ENCODE measurements at regions not wholly inside any gene's neighbourhood (a gene's known extent, or its start where the extent isn't known, plus 50 kb on each side); places are given as distances from the start of the nearest gene placed in this dataset.
A peak's percentile ranks its signal among the peaks of the same experiment; 100 is the strongest.

DNA sequence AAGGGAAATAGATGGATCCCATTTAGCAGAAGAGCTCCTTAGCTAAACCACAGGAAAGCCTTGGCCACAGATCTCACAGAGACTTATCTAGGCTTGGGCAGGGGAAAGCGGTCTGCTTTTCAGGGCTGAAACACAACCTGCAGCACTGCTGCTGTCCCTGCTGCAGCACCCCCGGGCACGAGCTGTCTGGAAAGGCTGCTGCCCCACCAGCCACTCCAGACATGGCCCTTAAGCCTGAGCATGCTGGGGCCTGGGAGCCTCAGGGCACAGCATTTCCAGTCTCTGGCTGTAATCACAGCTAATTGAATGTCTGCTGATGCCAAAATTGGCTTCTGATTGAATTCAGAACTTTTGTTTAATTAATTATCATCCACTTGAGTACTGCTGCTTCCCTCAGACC, 115.0 kb downstream of the TMPRSS5 start:
- in situ Hi-C loops (cut with MboI; ENCODE audit: low pct_unique_long_range_greater_than_20kb, low sequenced_read_pairs, unreplicated experiment) = no loop called here
- TF ChIP-seq, protein P1, sequence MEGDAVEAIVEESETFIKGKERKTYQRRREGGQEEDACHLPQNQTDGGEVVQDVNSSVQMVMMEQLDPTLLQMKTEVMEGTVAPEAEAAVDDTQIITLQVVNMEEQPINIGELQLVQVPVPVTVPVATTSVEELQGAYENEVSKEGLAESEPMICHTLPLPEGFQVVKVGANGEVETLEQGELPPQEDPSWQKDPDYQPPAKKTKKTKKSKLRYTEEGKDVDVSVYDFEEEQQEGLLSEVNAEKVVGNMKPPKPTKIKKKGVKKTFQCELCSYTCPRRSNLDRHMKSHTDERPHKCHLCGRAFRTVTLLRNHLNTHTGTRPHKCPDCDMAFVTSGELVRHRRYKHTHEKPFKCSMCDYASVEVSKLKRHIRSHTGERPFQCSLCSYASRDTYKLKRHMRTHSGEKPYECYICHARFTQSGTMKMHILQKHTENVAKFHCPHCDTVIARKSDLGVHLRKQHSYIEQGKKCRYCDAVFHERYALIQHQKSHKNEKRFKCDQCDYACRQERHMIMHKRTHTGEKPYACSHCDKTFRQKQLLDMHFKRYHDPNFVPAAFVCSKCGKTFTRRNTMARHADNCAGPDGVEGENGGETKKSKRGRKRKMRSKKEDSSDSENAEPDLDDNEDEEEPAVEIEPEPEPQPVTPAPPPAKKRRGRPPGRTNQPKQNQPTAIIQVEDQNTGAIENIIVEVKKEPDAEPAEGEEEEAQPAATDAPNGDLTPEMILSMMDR (IDR thresholded peaks at IDR 0.05; ENCODE audit: extremely low read depth, insufficient read depth, missing control alignments) = no peak
- DNase-seq (ENCODE audit: low spot score) = no peak

DNA sequence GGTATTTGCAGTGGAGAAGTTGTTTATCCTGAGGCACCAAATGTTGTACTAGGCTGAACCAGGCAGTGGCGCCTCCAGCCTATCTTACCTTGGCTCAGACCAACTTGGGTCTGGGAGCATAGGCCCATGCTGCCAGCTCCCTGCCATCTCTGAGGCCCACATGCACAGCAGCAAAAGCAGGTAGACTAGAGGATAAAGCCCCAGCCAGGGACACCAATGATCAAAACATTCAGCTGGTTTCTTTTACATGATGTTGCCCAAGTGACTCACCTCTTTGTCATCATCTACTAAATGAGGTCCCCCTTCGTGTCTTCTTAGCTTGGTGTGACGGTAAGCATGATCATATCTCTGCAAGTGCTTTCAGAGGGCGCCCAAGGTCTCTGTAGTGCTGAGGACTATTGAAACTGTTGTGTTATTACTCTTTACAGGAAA, 112.1 kb upstream of the DRD2 start:
- in situ Hi-C loops (cut with MboI; ENCODE audit: low pct_unique_long_range_greater_than_20kb, low sequenced_read_pairs, unreplicated experiment) = no loop called here

DNA sequence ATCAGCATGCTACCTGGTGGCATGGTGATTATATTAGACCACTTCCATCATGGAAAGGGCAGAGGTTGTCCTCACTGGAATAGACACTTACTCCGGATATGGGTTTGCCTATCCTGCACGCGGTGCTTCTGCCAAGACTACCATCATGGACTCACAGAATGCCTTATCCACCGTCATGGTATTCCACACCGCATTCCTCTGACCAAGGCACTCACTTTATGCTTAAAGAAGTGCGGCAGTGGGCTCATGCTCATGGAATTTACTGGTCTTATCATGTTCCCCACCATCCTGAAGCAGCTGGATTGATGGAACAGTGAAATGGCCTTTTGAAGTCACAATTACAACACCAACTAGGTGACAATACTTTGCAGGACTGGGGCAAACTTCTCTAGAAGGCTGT, 109.2 kb upstream of the DRD2 start:
- TF ChIP-seq, protein P1 (IDR thresholded peaks at IDR 0.05; ENCODE audit: extremely low read depth, insufficient read depth, missing control alignments) = no peak
- in situ Hi-C loops (cut with MboI; ENCODE audit: low pct_unique_long_range_greater_than_20kb, low sequenced_read_pairs, unreplicated experiment) = no loop called here
- no peak for DNase-seq (ENCODE audit: low spot score)

More for the DNA sequence above, 112.1 kb upstream of the DRD2 start:
- DNase-seq (ENCODE audit: low spot score) = peak; percentile 34
- TF ChIP-seq, protein P1 (IDR thresholded peaks at IDR 0.05; ENCODE audit: extremely low read depth, insufficient read depth, missing control alignments) = peak; percentile 10

DNA sequence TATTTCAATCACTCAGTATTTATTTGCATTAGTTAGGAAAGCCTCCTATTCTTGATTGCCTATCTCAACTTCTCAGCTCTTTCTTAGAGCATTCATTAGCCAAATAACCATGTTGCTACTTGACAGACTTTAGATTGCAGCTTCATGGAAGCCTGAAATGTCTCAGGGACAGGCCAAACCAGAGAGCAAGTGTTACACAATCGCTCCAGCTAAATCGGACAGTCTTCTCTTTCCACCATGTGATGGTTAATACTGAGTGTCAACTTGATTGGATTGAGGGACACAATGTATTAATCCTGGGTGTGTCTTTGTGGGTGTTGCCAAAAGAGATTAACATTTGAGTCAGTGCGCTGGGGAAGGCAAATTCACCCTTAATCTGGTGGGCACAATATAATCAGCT, 106.5 kb upstream of the DRD2 start:
- in situ Hi-C loops (cut with MboI; ENCODE audit: low pct_unique_long_range_greater_than_20kb, low sequenced_read_pairs, unreplicated experiment) = no loop called here
- TF ChIP-seq, protein P1 (IDR thresholded peaks at IDR 0.05; ENCODE audit: extremely low read depth, insufficient read depth, missing control alignments) = no peak
- DNase-seq (ENCODE audit: low spot score) = no peak

DNA sequence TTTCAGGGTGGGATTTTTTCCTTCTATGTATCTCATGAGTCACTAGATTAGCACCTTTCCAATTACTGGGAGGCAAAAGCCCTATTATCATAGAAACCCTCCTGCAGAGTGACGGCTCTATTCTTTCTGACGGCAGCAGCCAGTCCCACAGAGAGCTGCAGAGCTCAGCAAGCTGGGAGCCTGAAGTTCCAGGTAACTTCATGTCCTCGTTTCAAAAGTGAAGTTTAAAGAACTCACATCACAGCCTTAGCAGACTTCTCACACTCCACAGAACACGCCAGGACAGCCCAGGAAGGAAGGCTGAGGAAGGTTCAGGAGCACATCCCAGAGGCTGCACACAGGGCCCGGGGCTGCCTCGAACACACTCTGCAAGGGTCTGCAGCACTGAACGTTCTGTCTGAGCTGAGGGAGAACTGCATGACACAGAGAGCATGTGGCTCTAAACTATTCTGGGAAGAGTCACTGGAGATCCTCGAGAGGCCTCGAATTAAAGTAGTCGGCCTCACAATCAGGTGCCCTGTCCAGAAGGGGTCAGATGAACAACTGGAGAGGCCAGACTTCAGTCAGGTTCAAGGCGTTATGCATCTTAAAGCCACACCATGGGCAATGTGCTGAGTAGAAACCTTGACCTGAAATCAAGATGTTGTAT, 104.2 kb upstream of the DRD2 start:
- no peak for DNase-seq (ENCODE audit: low spot score)
- TF ChIP-seq, protein P1 (IDR thresholded peaks at IDR 0.05; ENCODE audit: extremely low read depth, insufficient read depth, missing control alignments) = no peak
- in situ Hi-C loops (cut with MboI; ENCODE audit: low pct_unique_long_range_greater_than_20kb, low sequenced_read_pairs, unreplicated experiment) = no loop called here

DNA sequence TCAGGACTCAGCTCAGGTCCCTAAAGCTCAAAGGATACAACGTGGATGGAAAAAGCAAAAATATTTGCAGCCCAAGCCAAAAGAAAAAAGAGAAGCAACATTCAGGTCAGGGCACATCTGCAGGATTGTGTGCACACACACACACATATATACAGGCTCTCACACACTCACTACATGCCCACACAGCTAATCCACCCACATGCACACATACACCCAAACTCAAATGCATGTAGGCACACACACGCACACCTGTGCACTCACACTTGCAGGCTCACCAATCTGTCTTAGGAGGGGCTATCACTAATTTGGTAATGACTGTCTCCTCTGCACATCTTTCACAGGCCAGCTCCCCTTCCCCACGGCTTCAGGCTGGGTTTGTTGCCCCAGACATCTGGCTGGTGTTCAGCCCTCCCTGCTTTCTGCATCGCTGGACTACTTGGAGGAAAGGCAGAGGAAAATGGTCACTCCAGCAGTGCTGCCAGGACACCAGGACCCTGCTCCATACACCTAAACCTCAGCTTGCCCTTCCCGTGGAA, 103.6 kb upstream of the DRD2 start:
- no peak for DNase-seq (ENCODE audit: low spot score)
- in situ Hi-C loops (cut with MboI; ENCODE audit: low pct_unique_long_range_greater_than_20kb, low sequenced_read_pairs, unreplicated experiment) = no loop called here
- TF ChIP-seq, protein P1 (IDR thresholded peaks at IDR 0.05; ENCODE audit: extremely low read depth, insufficient read depth, missing control alignments) = no peak
